Fibroblast of lung (primary cell): ENCODE measurements at regions not wholly inside any gene's neighbourhood (a gene's known extent, or its start where the extent isn't known, plus 50 kb on each side); places are given as distances from the start of the nearest gene placed in this dataset.
A peak's percentile ranks its signal among the peaks of the same experiment; 100 is the strongest.

Experiments
- DNase-seq, 2 donors: peaks; one replicate each; pipeline versions ENCODE4 v3.0.0 to v3.0.0-alpha.2; 2010; ENCODE audit warnings: low read depth in 2 of 2
- H2AFZ ChIP-seq: 2 replicates; pipeline ENCODE4 v1.5.1; 2012; ENCODE audit warnings: low read length, control low read depth, inconsistent platforms
- H3K27ac ChIP-seq: 2 replicates; pipeline ENCODE4 v1.5.1; 2011; ENCODE audit warnings: low read length, control low read depth; ENCODE audit not compliant: insufficient read depth
- H3K27me3 ChIP-seq: 2 replicates; pipeline ENCODE4 v1.5.1; 2011; ENCODE audit warnings: mild to moderate bottlenecking, low read length; ENCODE audit not compliant: control insufficient read depth, insufficient read depth
- H3K36me3 ChIP-seq: 2 replicates; pipeline ENCODE4 v1.5.1; 2011; ENCODE audit warnings: low read length; ENCODE audit not compliant: control insufficient read depth, insufficient read depth
- H3K4me1 ChIP-seq: 2 replicates; pipeline ENCODE4 v1.5.1; 2011; ENCODE audit warnings: low read length; ENCODE audit not compliant: control insufficient read depth, insufficient read depth; ENCODE audit errors: extremely low read depth
- H3K4me2 ChIP-seq: 2 replicates; pipeline ENCODE4 v1.5.1; 2011; ENCODE audit warnings: low read length, control low read depth; ENCODE audit not compliant: insufficient read depth; ENCODE audit errors: extremely low read depth
- H3K4me3 ChIP-seq, 4 experiments: fragments of 200-600 bp in 1 of 4; sonication (generic) in 1 of 4; replicated peaks in 1 of 4; 2 replicates each; pipeline ENCODE4 v1.5.1; 2011 to 2016; ENCODE audit warnings: low read length in 4 of 4, low read depth in 3 of 4, mild to moderate bottlenecking in 3 of 4, control low read depth in 2 of 4, inconsistent platforms in 1 of 4, mixed read lengths in 1 of 4; ENCODE audit not compliant: insufficient read depth in 1 of 4; ENCODE audit errors: control extremely low read depth in 1 of 4
- H3K79me2 ChIP-seq: 2 replicates; pipeline ENCODE4 v1.5.1; 2012; ENCODE audit warnings: mild to moderate bottlenecking, low read length, inconsistent platforms; ENCODE audit not compliant: control insufficient read depth, insufficient read depth
- H3K9ac ChIP-seq: 2 replicates; pipeline ENCODE4 v1.5.1; 2011; ENCODE audit warnings: mild to moderate bottlenecking, low read length, control low read depth; ENCODE audit not compliant: insufficient read depth
- H3K9me3 ChIP-seq: 2 replicates; pipeline ENCODE4 v1.5.1; 2012; ENCODE audit warnings: low read depth, low read length; ENCODE audit not compliant: control insufficient read depth, insufficient read depth
- H4K20me1 ChIP-seq: 2 replicates; pipeline ENCODE4 v1.5.1; 2011; ENCODE audit warnings: low read length; ENCODE audit not compliant: control insufficient read depth, insufficient read depth; ENCODE audit errors: extremely low read depth
- CTCF ChIP-seq, 2 donors: IDR thresholded peaks in 1 of 2; conservative IDR thresholded peaks in 1 of 2; 1 replicate in 1 of 2; 2 replicates in 1 of 2; pipeline ENCODE4 v1.5.1; 2011 to 2012; ENCODE audit warnings: low read length in 2 of 2, control low read depth in 1 of 2, inconsistent platforms in 1 of 2, low read depth in 1 of 2, mild to moderate bottlenecking in 1 of 2
- EZH2 ChIP-seq: IDR thresholded peaks from 2 replicates; pipeline ENCODE4 v1.5.1; 2012; ENCODE audit warnings: low read length, control low read depth, mild to moderate bottlenecking; ENCODE audit errors: missing control alignments

- no peak overlapping the region for H3K4me2 ChIP-seq
- no peak overlapping the region for H3K27ac ChIP-seq
- no peaks in the 10 kb centered on the region for H4K20me1 ChIP-seq
- H3K79me2 ChIP-seq, result no peaks in the 10 kb centered on the region
- H3K36me3 ChIP-seq, result no peaks in the 10 kb centered on the region
- no peak for DNase-seq
- no peak overlapping the region for H3K9ac ChIP-seq
- H3K9me3 ChIP-seq, result no peaks in the 10 kb centered on the region
- TF ChIP-seq CTCF (conservative IDR thresholded peaks at IDR 0.05 in 1 of 2, IDR thresholded peaks at IDR 0.05 in 1 of 2; ENCODE audit: low read depth in 1 of 2, low read length in 2 of 2) (no peak), EZH2 (no peak)
- H3K4me1 ChIP-seq, result peaks cover 21% of the 10 kb centered on the region
- no peaks in the 10 kb centered on the region for H3K27me3 ChIP-seq
- H2AFZ ChIP-seq, result peak overlapping the region; percentile 20
- H3K4me3 ChIP-seq, result no peak overlapping the region
Observed at GRCh38 chr6:11656491-11656890, 118.9 kb downstream of the TMEM170B start.

- no peaks in the 10 kb centered on the region for H3K79me2 ChIP-seq
- DNase-seq, result no peak
- H4K20me1 ChIP-seq, result no peaks in the 10 kb centered on the region
- no peak for TF ChIP-seq CTCF (conservative IDR thresholded peaks at IDR 0.05 in 1 of 2, IDR thresholded peaks at IDR 0.05 in 1 of 2; ENCODE audit: low read depth in 1 of 2, low read length in 2 of 2)
- no peak for TF ChIP-seq EZH2
- no peak overlapping the region for H3K4me2 ChIP-seq
- no peak overlapping the region for H3K9ac ChIP-seq
- H3K36me3 ChIP-seq, result no peaks in the 10 kb centered on the region
- peaks cover 5% of the 10 kb centered on the region for H3K4me1 ChIP-seq
- no peak overlapping the region for H3K4me3 ChIP-seq
- no peaks in the 10 kb centered on the region for H3K9me3 ChIP-seq
- no peak overlapping the region for H2AFZ ChIP-seq
- no peak overlapping the region for H3K27ac ChIP-seq
- no peaks in the 10 kb centered on the region for H3K27me3 ChIP-seq
Observed at GRCh38 chr6:11659757-11660156, 118.8 kb downstream of the ADTRP start.

GRCh38 chr6:11662323-11662722 lies 116.3 kb downstream of the ADTRP start:
- Histone ChIP-seq H3K36me3 (no peaks in the 10 kb centered on the region), H3K4me3 (no peak overlapping the region), H3K4me1 (no peaks in the 10 kb centered on the region), H3K27ac (no peak overlapping the region), H3K79me2 (no peaks in the 10 kb centered on the region), H4K20me1 (no peaks in the 10 kb centered on the region), H2AFZ (no peak overlapping the region), H3K27me3 (no peaks in the 10 kb centered on the region), H3K4me2 (no peak overlapping the region), H3K9me3 (no peaks in the 10 kb centered on the region), H3K9ac (no peak overlapping the region)
- no peak for DNase-seq
- TF ChIP-seq CTCF (conservative IDR thresholded peaks at IDR 0.05 in 1 of 2, IDR thresholded peaks at IDR 0.05 in 1 of 2; ENCODE audit: low read depth in 1 of 2, low read length in 2 of 2) (no peak), EZH2 (no peak)
